Activated CD8-positive, alpha-beta memory T cell treated with anti-CD3 and anti-CD28 coated beads for 1 hour (primary cell): ENCODE measurements at regions not wholly inside any gene's neighbourhood (a gene's known extent, or its start where the extent isn't known, plus 50 kb on each side); places are given as distances from the start of the nearest gene placed in this dataset.
"Not testable (repeated sequence)": the region's sequence is repeated elsewhere in the genome, so short reads cannot be mapped to it uniquely, and the experiment has no call there.

Experiments used
- DNase-seq, 2 donors: peaks; one replicate each; pipeline ENCODE4 v3.0.0-alpha.2; 2020; ENCODE audit warnings: low read depth in 1 of 2; ENCODE audit errors: extremely low read depth in 1 of 2

- DNase-seq = no peak
Observed at GRCh38 chr13:39803156-39803555, 147.7 kb downstream of the COG6 start.

GRCh38 chr13:39803851-39804250 lies 148.4 kb downstream of the COG6 start:
- no peak for DNase-seq

GRCh38 chr13:39804332-39805210 lies 149.1 kb downstream of the COG6 start:
- no peak for DNase-seq

- DNase-seq = no peak
Observed at GRCh38 chr13:39809466-39809865, 154.0 kb downstream of the COG6 start.

GRCh38 chr13:39810091-39810877 lies 154.8 kb downstream of the COG6 start:
- no peak for DNase-seq

- DNase-seq = no peak
Observed at GRCh38 chr13:39811051-39811450, 155.6 kb downstream of the COG6 start.

- DNase-seq = no peak
Observed at GRCh38 chr13:39811696-39812095, 156.2 kb downstream of the COG6 start.

- DNase-seq = no peak
Observed at GRCh38 chr13:39815345-39816111, 160.1 kb downstream of the COG6 start.

GRCh38 chr13:39816936-39817335 lies 161.5 kb downstream of the COG6 start:
- no peak for DNase-seq

GRCh38 chr13:39818953-39819352 lies 163.5 kb downstream of the COG6 start:
- no peak for DNase-seq

GRCh38 chr13:39820606-39821005 lies 165.1 kb downstream of the COG6 start:
- no peak for DNase-seq

- DNase-seq = no peak
Observed at GRCh38 chr13:39821977-39822376, 166.5 kb downstream of the COG6 start.

GRCh38 chr13:39822437-39822836 lies 167.0 kb downstream of the COG6 start:
- DNase-seq = no peak

GRCh38 chr13:39823063-39823713 lies 167.7 kb downstream of the COG6 start:
- DNase-seq = no peak

- no peak for DNase-seq
Observed at GRCh38 chr13:39825886-39826285, 170.4 kb downstream of the COG6 start.

- no peak for DNase-seq
Observed at GRCh38 chr13:39835253-39835652, 179.8 kb downstream of the COG6 start.

- no peak for DNase-seq
Observed at GRCh38 chr13:39836038-39836437, 180.6 kb downstream of the COG6 start.

- DNase-seq = not testable (repeated sequence)
Observed at GRCh38 chr13:39837866-39838265, 182.4 kb downstream of the COG6 start.

GRCh38 chr13:39840201-39840600 lies 184.7 kb downstream of the COG6 start:
- no peak for DNase-seq

GRCh38 chr13:39847336-39847735 lies 191.9 kb downstream of the COG6 start:
- DNase-seq = no peak

GRCh38 chr13:39855236-39855635 lies 199.8 kb downstream of the COG6 start:
- DNase-seq = no peak
